Suprapubic skin (tissue), 3 donors: ENCODE measurements at regions not wholly inside any gene's neighbourhood (a gene's known extent, or its start where the extent isn't known, plus 50 kb on each side); places are given as distances from the start of the nearest gene placed in this dataset.

Source experiments
- POLR2AphosphoS5 ChIP-seq, 3 donors: sonication (generic); formaldehyde crosslinking; IDR thresholded peaks; one replicate each; pipeline ENCODE4 v1.6.1; 2017; ENCODE audit warnings: antibody characterized with exemption in 3 of 3
- TF ChIP-seq, protein P1 (sequence below), 2 donors: fragments of 200-600 bp in 1 of 2; fragments of 450-650 bp in 1 of 2; sonication (generic) in 1 of 2; IDR thresholded peaks; one replicate each; pipeline ENCODE4 v1.5.1; 2016 to 2019; ENCODE audit warnings: antibody characterized with exemption in 2 of 2, mild to moderate bottlenecking in 1 of 2, moderate library complexity in 1 of 2

DNA sequence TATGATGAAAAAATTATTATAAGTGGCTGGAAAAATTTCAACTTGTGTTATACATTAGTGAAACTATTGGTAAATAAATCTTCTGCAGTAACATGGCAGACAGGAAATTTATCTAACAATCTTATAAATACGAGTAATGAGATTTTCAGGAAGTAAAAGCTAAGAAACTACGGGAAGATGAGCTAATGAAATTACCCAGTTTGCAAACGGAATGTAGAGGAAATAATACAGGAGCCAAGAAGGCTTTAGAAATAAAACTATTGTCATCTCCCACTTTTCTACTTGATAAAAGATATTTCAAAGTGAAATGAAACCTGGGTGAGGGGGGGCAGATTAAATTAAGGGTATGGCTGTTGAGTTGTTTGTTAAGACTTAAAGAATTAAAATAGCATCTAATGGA, 332.5 kb upstream of the SORCS1 start:
- TF ChIP-seq, protein P1, sequence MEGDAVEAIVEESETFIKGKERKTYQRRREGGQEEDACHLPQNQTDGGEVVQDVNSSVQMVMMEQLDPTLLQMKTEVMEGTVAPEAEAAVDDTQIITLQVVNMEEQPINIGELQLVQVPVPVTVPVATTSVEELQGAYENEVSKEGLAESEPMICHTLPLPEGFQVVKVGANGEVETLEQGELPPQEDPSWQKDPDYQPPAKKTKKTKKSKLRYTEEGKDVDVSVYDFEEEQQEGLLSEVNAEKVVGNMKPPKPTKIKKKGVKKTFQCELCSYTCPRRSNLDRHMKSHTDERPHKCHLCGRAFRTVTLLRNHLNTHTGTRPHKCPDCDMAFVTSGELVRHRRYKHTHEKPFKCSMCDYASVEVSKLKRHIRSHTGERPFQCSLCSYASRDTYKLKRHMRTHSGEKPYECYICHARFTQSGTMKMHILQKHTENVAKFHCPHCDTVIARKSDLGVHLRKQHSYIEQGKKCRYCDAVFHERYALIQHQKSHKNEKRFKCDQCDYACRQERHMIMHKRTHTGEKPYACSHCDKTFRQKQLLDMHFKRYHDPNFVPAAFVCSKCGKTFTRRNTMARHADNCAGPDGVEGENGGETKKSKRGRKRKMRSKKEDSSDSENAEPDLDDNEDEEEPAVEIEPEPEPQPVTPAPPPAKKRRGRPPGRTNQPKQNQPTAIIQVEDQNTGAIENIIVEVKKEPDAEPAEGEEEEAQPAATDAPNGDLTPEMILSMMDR (IDR thresholded peaks at IDR 0.05) = no peak
- no peak for TF ChIP-seq POLR2AphosphoS5 (IDR thresholded peaks at IDR 0.05)
